HG02763 (cell line): ENCODE measurements at regions not wholly inside any gene's neighbourhood (a gene's known extent, or its start where the extent isn't known, plus 50 kb on each side); places are given as distances from the start of the nearest gene placed in this dataset.
"Not testable (repeated sequence)": the region's sequence is repeated elsewhere in the genome, so short reads cannot be mapped to it uniquely, and the experiment has no call there.

ENCODE experiments used
- ATAC-seq: cut with Tn5 transposase; IDR thresholded peaks from one replicate; pipeline ENCODE4 v1.9.1; 2021; ENCODE audit warnings: mild to moderate bottlenecking, moderate library complexity; ENCODE audit not compliant: unreplicated experiment

DNA sequence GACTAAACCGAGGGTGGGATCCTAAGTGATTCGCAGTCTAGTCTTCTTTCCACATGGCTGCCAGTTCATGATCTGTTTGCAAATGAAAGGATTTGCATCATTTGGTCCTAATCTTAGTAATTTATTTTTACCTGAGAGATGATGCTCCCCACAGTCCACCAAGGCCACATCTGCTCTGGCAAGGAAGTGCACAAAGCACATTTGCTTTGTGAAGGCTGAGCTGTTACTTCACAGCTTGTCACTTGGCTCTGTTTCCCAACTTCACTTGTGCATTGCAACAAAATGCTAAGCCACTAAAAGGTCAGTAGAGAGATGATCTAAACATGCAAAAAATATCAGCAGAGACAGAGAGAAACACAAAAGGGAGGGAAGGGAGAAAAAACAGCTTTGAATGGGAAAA, 128.5 kb upstream of the VLDLR start:
- ATAC-seq, result no peak

DNA sequence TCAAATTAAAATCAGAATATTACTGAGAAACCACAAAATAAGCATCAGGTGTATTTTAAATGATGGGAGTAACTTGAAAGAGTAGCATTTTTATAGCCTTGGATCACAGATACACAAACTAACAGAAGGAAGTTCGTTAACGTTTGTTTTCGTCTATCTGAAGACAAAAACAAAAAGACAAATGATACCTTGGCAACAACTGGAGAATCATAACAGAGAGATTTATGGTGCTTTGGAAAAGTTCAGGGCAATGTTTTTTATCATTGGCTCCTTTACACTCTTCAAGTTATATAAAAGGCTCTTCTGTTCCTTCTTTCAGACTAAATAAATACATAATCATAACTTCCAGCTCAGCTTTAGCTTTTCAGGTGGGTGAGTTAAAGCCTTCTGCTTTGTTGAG, 128.1 kb upstream of the VLDLR start:
- no peak for ATAC-seq

DNA sequence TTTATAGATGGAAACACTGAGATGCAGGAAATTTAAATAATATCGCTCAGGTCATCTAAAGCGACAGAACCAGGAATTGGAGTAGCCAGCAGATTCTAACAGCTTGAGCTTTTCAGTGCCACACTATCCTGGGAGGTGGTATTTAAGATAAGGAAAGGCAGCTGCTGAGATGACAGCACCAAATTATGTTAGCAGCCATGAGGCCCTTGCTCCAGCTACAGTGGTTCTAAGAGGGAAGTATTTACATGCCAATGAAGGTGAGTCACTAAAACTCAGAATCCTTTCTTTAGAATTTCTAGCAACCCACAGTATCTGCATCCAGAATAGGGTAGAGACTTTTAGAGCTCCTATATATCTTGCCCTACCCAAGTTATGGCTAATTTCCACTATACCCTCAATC, 127.0 kb upstream of the VLDLR start:
- ATAC-seq, result no peak

DNA sequence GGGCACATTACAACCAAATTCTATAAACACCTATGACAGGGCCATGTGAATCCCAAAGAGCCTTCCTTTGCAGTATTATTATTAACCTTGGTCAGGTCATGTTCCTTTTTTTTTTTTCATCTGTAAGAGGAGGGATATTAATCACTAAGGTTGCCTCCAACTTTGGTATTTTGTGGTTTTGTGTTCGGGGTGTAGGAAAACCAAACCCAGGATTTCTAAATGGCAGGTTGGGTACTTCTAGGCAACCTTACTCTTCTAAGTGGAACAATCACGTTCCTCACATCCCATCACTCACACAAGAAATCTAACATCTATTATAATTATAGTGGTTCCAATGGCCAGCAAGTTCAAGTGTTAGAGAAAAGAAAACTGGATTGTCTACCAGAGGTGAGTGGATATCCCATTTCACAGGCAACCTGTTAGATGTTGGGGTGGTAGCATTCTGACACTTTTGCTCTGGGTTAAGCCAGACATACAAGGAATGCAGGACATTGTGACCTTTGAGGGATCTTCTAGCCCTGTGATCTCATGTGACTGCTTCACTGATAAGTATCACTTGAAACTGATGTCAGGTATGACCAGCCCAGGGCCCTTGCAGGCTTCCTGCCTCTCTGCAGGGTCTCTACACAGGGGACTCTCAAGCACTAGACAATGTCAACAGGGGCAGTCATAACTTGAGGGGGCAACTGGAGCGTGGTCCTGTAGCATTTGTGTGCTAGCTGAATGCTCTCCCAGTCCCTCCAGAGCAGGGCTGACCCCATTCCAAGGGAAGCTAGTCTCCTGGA, 126.2 kb upstream of the VLDLR start:
- ATAC-seq, result no peak

DNA sequence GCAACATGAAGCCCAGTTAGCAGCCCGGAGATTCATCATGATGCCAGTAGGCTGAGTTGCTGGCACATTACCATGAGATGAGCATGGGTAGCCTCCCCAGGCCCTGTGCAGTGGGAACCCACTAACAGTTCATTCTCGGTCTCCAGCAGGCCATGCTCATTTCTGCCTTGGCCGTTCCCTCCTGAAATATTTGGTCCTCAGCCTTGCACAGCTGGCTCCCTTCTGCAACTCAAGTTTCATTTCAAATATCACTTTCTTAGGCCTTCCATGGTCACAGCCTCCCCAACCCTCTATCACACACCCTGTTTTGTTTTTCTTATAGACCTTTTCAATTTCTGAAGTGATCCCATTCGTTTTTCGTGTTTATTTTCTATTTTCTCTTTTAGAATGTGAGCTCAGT, 125.4 kb upstream of the VLDLR start:
- no peak for ATAC-seq

DNA sequence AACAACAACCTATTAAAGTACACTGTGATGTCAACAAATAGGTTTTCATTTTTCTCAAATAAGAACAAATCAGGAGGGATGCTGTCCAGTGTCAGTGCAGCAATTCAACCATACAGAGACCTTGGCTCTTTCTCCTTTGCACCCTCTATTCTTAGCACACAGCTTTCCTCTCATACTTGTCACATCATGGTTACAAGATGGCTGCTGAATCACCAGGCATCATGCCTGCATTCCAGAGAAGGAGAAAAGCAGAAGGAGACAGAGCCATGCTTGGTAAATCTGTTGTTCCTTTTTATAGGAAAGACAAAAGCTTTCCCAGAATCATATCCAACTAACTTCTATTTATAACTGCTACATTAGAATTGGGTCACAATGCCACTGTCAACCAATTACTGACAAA, 124.7 kb upstream of the VLDLR start:
- ATAC-seq, result no peak

DNA sequence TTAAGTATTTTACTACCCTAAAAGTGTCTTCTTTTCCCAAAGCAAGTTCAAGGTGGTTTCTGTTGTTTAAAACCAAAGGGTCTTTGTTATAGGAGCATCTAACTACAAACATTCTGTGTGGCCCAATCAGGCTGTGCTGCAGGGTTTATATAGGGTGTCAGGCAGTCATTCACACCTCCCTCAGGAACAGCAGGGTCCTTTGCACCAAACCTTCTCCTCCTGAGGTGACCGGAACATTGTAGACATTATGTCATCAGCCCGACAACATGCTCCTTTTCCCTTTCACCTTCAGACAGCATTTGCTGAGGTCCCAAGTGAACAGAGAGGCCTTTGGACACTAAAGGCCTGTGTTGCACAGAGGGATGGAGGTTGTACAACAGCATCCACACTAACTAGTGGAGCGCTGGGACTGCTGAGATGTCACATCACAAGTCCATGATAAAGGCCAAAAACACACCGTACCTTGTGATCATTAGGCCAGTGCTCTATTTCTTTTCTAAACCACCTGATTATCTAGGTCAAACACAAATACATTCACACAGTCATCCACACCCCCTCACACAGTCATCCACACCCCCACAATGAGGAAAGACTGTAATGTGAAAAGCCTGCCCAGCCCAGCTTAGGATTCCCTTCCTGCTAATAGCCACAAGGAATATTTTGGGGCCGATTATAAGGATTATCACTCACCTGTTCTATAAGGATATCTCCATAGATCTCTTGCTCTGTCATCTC, 123.8 kb upstream of the VLDLR start:
- no peak for ATAC-seq

DNA sequence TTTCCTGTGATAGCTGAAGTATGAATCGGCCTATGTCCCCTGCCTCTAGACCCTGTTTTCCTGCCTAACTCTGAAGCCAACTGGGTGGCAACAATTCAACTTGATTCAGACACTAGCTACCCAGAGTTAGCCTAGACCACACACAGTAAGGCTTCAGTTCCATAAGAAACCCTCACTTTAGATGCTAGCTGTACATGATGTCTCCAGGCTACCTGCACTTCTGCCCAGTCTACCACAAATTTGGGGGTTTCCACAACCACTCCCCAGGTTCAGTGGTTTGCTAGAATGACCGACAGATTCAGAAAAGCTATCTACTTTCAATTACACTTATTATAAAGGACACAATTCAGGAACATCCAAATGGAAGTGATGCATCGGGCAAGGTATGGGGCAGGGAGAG, 119.4 kb upstream of the VLDLR start:
- ATAC-seq, result no peak

DNA sequence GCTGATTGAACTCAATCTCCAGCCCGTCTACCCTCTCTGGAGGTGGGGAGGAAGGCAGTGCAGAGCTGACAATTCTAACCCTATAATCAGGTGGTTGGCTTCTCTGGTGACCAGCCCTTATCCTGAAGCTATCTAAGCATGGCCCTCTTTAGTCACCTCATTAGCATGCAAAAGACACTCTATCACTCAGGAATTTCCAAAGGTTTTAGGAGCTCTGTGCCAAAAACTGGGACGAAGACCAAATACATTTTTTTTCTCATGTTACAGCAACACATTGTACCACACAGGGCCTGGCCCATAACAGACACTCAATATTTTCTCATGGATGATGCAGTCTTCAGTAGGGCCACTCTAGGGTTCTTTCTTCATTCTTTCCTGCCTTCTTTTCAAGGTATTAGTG, 118.8 kb upstream of the VLDLR start:
- no peak for ATAC-seq

DNA sequence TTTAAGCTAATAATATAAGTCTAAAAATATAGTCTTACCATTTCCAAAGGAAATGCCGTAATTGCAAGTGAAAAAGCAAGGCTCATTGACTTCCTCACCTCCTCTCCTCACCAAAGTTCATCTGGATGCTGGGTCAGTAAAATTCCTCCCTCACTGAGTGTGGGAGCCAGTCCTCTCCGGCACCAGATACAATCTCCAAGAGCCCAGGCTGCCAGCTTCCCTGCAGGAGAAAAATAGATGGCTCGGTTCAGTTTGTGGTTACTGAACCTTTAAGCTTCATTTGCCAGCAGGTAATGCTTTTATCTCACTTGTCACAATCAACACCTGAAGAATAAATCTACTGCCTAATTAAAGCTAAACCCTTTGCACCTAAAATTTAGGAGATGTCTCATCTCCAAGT, 115.3 kb upstream of the VLDLR start:
- no peak for ATAC-seq

DNA sequence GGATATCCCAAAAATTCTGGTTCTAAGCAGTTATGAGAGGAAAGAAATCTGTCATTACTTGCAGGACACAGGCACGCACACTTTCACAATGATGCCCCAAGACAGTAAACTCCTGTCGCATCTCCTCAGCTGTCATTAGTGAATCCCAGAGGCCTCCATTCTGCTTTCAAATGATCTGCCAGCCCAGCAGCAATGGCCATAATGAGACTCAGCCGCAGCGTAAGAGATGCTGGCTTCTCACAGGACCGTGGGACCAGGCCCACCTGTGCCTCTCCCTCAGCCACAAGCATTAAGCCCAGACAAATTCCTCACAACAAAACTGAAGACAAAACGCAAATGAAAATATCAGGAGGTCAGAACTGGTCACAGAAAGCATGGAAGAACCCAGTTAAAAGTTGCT, 98.0 kb upstream of the VLDLR start:
- ATAC-seq, result no peak

DNA sequence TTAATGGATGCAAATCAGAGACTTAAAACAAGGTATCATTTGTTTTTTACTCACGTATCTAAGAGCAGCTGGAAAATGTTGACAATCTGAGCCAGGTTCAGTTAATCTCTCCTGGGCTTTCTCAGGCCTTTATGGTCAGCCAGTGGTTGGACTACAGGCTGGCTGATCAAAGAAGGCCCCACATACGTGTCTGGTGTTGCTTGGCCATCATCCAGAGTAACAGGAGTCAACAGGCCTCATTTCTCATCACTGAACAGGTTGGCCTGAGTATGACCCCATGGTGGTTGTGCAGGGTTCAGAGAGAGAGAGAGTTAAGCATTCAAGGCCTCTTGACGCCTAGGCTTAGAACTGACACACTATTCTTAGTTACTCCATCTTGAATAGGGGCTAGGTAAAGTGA, 97.0 kb upstream of the VLDLR start:
- ATAC-seq, result no peak

DNA sequence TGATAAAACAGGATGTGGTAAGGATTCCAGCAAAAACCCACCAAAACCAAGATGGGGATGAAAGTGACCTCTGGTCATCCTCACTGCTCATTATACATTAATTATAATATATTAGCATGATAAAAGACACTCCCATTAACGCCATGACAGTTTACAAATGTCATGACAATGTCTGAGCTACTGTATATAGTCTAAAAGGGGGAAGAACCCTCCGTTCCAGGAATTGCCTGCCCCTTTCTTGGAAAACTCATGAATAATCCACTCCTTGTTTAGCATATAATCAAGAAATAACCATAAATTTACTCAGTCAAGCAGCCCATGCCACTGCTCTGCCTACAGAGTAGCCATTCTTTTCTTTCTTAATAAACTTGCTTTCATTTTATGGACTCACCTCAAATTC, 96.4 kb upstream of the VLDLR start:
- no peak for ATAC-seq

DNA sequence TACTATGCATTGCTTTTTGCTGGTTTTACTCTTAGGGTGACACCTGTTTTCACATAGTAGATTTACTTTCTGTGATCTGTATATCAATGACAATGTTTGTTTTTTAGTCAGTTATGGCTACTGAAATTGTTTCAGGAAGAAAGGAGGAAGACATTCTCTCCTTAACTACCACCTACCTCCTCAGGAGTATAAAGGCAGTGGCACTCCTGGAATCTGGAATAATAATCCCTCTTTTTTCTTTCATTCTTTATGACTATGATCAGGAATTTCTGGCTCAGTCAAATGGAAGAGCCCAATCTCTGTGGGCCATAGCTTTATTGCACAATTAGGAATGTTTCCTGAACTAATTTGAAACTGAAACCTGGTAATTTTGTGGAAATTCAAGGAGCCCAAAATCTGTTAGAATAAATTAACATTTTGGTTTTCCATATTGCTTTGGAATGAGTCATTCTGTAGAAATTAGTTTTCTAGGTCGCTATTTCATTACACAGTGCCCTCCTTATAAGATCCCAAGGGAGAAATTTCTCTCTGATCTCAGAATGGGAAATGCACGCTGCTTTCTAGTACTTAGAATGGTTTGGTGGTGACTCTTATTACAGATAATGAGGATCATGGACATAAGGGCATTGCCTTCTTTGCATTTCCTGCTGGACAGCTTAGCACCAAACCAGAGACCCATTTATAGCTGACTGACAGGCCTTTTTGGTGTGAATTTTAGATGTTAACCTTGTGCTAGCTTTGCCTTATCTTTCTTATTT, 95.3 kb upstream of the VLDLR start:
- ATAC-seq, result no peak

DNA sequence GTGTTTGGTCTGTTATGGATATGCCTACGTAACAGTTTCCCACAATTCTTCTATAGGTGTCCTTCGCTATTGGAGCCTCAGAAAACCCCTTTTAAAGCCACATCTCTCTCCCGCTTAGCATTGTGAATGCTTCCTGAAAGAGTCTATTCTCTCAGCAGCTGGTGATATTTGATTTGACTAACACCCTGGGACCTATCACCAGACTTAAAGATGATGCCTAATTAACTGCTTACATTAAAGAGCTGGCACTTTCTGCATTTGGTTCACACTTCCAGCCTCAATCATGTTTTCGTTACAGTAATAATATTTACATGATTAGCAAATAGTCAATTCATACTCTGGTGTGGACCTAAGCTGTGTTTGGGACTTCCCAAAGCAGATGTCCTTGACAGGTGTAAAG, 90.1 kb upstream of the VLDLR start:
- no peak for ATAC-seq

DNA sequence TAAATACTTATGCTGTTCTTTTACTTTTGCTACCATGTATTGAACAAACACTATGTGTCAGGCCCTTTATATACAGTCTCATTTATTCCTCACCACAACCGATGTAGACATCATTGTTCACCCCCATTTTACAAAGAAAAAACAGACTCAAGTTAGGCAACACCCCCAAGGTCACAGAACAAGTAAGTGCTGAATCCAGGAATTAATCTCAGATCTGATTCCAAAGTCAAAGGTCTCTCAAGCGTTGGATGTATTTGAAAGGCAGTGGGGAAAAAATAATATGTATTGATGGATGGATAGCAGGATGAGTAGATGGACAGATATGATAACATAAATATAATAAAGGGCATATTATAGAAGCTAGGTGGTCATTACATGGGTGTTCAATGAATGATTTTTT, 85.1 kb upstream of the VLDLR start:
- no peak for ATAC-seq

DNA sequence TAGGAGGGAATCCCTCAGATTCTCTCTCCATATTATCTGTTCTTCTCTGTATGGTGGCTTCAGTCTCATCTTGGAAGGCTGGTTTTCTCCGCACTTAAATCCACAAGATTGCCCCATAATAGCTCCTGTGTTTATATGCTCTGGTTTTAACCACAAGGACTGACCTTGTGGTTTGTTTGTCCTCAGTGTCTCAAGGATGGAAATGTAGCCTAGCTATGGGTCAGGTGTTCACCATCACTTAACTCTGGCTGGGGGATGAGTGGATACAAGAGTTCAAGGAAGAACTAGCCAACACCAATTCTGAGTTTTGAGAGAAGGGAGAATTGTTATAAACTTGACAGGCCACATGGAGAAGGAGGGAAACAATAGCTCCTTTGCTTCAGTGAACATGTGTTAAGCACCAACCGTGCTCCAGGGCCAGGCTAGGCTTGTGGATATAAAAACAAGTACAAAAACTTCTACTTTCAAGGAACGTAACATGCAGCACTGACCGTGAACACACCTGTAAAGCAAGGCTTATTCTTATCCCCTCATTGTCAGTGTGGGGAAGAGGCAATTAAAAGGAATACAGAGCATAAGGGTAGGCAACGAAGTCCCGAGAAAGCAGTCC, 75.6 kb upstream of the VLDLR start:
- no peak for ATAC-seq

DNA sequence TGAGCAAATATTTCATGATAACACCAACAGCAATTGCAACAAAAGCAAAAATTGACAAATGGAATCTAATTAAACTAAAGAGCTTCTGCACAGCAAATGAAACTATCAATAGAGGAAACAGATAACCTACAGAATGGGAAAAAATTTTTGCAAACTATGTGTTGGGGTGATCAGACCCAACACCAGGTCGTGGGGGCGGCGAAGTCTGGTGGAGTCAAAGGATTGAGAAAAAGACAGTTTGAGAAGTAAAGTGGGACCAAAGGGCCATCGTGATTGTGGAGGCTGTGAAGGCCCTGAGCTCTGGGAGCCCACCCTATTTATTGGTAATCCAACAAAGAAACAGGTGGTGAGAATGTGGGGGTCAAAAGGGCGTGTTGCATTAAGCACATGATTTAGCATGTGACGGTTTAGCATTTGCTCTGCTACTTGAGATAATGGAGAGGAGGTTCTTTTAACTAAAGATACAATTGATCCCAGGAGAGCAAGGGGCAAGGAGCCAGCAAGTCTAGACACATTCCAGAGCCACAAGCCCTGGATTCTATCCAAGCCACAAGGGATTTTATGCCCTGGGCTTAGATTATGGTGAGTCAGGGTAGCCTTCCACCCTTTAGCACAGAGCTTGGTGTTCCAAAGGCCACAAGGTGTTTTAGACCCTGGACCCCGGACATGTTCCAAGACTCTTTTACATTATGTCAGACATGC, 65.5 kb upstream of the VLDLR start:
- not testable (repeated sequence) for ATAC-seq

DNA sequence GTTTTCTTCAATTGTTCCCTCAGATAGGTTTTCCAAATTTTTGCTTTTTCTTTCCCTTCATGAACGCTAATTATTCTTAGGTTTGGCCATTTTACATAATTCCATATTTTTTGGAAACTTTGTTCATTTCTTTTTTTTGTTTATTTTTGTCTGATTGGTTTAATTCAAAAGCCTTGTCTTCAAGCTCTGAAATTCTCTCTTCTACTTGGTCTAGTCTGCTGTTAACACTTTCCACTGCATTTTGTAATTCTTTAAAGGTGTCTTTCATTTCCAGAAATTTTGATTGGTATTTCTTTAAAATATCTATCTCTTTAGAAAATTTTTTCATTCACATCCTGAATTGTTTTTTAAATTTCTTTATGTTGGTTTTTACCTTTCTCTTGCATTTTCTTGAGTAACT, 63.9 kb upstream of the VLDLR start:
- no peak for ATAC-seq

DNA sequence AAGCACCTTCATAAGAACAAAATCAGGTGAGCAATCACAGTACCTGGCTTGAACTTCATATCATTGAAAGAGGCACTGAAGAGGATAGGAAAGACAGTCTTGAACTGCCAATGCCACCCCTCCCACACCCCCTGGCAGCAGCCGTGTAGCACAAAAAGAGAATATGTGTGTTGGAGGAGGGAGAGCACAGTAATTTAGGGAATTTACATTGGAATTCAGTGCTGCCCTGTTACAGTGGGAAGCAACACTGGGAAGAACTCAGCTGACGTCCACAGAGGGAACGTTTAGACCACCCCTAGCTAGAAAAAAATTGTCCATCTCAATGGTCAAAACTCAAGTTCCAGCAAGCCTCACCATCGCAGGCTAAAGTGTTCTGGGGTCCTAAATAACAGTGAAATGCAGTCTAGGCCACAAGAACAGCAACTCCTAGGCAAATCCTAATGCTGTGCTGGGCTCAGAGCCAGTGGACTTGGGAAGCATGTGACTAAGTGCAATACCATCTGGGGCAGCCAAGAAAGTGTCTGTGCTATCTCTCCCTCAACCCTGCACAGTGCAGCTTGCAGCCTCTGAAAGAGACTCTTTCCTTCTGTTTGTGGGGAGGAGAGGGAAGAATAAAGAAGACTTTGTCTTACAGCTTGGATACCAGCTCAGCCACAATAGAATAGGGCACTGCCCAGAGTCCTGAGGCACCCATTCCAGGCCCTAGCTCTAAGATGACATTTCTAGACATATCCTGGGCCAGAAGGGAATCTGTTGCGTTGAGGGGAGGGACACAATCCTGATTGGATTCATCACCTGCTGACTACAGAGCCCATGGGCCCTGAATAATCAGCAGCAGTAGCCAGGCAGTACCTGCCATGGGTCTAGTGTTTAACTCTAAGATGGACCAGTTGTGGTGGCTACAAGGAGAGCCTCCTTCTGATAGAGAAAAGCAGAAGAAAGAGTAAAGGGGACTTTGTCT, 62.1 kb upstream of the VLDLR start:
- ATAC-seq, result no peak
